Mesenchymal stem cell (in vitro differentiated cells and primary cell): ENCODE measurements at regions not wholly inside any gene's neighbourhood (a gene's known extent, or its start where the extent isn't known, plus 50 kb on each side); places are given as distances from the start of the nearest gene placed in this dataset.
A peak's percentile ranks its signal among the peaks of the same experiment; 100 is the strongest.

Experiments used
- DNase-seq: peaks from one replicate; pipeline ENCODE4 v3.0.0-alpha.2; 2013
- H2AFZ ChIP-seq: one replicate; pipeline ENCODE4 v1.6.1; 2013; ENCODE audit warnings: low read depth, mild to moderate bottlenecking, control low read depth, inconsistent platforms, low read length, moderate library complexity
- H2AK5ac ChIP-seq: 2 replicates; pipeline ENCODE4 v1.6.1; 2013; ENCODE audit warnings: low read length, moderate library complexity, mild to moderate bottlenecking, inconsistent platforms; ENCODE audit not compliant: severe bottlenecking
- H2BK120ac ChIP-seq: one replicate; pipeline ENCODE4 v1.6.1; 2013; ENCODE audit warnings: low read depth, mild to moderate bottlenecking, inconsistent platforms, low read length, moderate library complexity
- H2BK12ac ChIP-seq, 2 experiments: one replicate each; pipeline ENCODE4 v1.6.1; 2013; ENCODE audit warnings: inconsistent platforms in 2 of 2, low read length in 2 of 2, mild to moderate bottlenecking in 2 of 2, moderate library complexity in 2 of 2, control low read depth in 1 of 2
- H2BK15ac ChIP-seq: one replicate; pipeline ENCODE4 v1.6.1; 2013; ENCODE audit warnings: mild to moderate bottlenecking, low read depth, inconsistent platforms; ENCODE audit not compliant: poor library complexity, severe bottlenecking
- H2BK5ac ChIP-seq: 2 replicates; pipeline ENCODE4 v1.6.1; 2013; ENCODE audit warnings: low read depth, mild to moderate bottlenecking, low read length, control low read depth, inconsistent platforms; ENCODE audit not compliant: poor library complexity, severe bottlenecking
- H3K14ac ChIP-seq, 2 experiments: one replicate each; pipeline ENCODE4 v1.6.1; 2013; ENCODE audit warnings: inconsistent platforms in 2 of 2, low read length in 2 of 2, control low read depth in 1 of 2, mild to moderate bottlenecking in 1 of 2, moderate library complexity in 1 of 2
- H3K18ac ChIP-seq, 2 experiments: one replicate each; pipeline ENCODE4 v1.6.1; 2013; ENCODE audit warnings: inconsistent platforms in 2 of 2, low read length in 2 of 2, control low read depth in 1 of 2, low read depth in 1 of 2, mild to moderate bottlenecking in 1 of 2
- H3K23ac ChIP-seq, 2 experiments: one replicate each; pipeline ENCODE4 v1.6.1; 2013; ENCODE audit warnings: inconsistent platforms in 2 of 2, low read length in 2 of 2, mild to moderate bottlenecking in 2 of 2, moderate library complexity in 2 of 2, control low read depth in 1 of 2
- H3K27ac ChIP-seq: 2 replicates; pipeline ENCODE4 v1.5.1; 2013; ENCODE audit warnings: mild to moderate bottlenecking, moderate library complexity, low read length, control low read depth, inconsistent platforms; ENCODE audit not compliant: poor library complexity, severe bottlenecking
- H3K27me3 ChIP-seq, 2 experiments: 2 replicates each; pipeline versions ENCODE4 v1.6.1 to v1.7.0; 2013; ENCODE audit warnings: low read length in 2 of 2, mild to moderate bottlenecking in 2 of 2, moderate library complexity in 2 of 2, control low read depth in 1 of 2, inconsistent platforms in 1 of 2; ENCODE audit not compliant: control insufficient read depth in 1 of 2, insufficient read depth in 1 of 2
- H3K36me3 ChIP-seq, 2 experiments: 2 replicates each; pipeline versions ENCODE4 v1.6.1 to v1.7.0; 2013; ENCODE audit warnings: low read length in 2 of 2, control low read depth in 1 of 2, inconsistent platforms in 1 of 2, low read depth in 1 of 2, mild to moderate bottlenecking in 1 of 2; ENCODE audit not compliant: insufficient read depth in 2 of 2, control insufficient read depth in 1 of 2
- H3K4ac ChIP-seq, 2 experiments: one replicate each; pipeline ENCODE4 v1.6.1; 2013; ENCODE audit warnings: inconsistent platforms in 2 of 2, low read length in 2 of 2, mild to moderate bottlenecking in 2 of 2, moderate library complexity in 2 of 2, control low read depth in 1 of 2, low read depth in 1 of 2
- H3K4me1 ChIP-seq: 2 replicates; pipeline ENCODE4 v1.6.1; 2013; ENCODE audit warnings: low read depth, low read length, control low read depth; ENCODE audit not compliant: control insufficient read depth, insufficient read depth
- H3K4me2 ChIP-seq: 2 replicates; pipeline ENCODE4 v1.6.1; 2013; ENCODE audit warnings: low read length, mild to moderate bottlenecking, inconsistent platforms; ENCODE audit not compliant: poor library complexity, severe bottlenecking
- H3K4me3 ChIP-seq, 2 experiments: 2 replicates each; pipeline versions ENCODE4 v1.5.1 to v1.7.0; 2013; ENCODE audit warnings: low read length in 2 of 2, mild to moderate bottlenecking in 2 of 2, control low read depth in 1 of 2, low read depth in 1 of 2; ENCODE audit not compliant: insufficient read depth in 1 of 2
- H3K79me1 ChIP-seq: replicated peaks from 2 replicates; pipeline ENCODE4 v1.6.1; 2013; ENCODE audit warnings: mild to moderate bottlenecking, control low read depth, low read length, inconsistent platforms; ENCODE audit not compliant: poor library complexity, severe bottlenecking
- H3K9ac ChIP-seq: 2 replicates; pipeline ENCODE4 v1.7.0; 2013; ENCODE audit warnings: mild to moderate bottlenecking, low read length, moderate library complexity
- H3K9me3 ChIP-seq: 2 replicates; pipeline ENCODE4 v1.7.0; 2013; ENCODE audit warnings: mild to moderate bottlenecking, low read length; ENCODE audit not compliant: control insufficient read depth
- H4K8ac ChIP-seq: one replicate; pipeline ENCODE4 v1.6.1; 2013; ENCODE audit warnings: inconsistent platforms, mild to moderate bottlenecking, low read length, moderate library complexity
- H4K91ac ChIP-seq: one replicate; pipeline ENCODE4 v1.6.1; 2013; ENCODE audit warnings: mild to moderate bottlenecking, low read length, inconsistent platforms
- WGBS: methylation state at CpG from one replicate; pipeline ENCODE4 v1.1.7; 2013; ENCODE audit warnings: mixed read lengths; 5-methylcytosine and 5-hydroxymethylcytosine counted together

DNA sequence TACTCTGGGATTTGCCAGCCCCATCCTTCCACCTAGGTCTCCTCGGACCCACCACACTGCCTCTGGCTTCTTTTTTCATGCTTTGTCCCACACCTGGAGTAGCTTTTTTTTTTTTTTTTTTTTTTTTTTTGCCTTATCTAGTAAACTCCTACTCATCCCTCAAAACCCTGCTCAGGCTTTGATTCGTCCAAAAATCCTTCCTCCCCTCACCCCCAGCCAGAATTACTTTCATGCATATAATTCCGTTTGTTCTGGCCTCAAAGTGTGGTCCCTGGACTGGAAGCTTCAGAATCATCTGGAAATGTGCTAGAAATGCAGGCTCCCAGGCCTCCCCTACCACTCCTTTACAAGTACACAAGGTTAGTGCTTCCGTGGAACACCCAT, 320.1 kb downstream of the PTTG2 start:
- Histone ChIP-seq H3K9ac (no peak overlapping the region), H2AK5ac (no peak overlapping the region), H3K9me3 (no peaks in the 10 kb centered on the region), H3K79me1 (no peaks in the 10 kb centered on the region), H2AFZ (peak overlapping the region; percentile 10), H2BK12ac (no peak overlapping the region), H2BK120ac (no peak overlapping the region), H3K36me3 (no peaks in the 10 kb centered on the region), H3K4ac (no peak overlapping the region), H3K4me3 (no peak overlapping the region), H4K8ac (no peak overlapping the region), H3K23ac (no peak overlapping the region), H3K14ac (no peak overlapping the region), H2BK15ac (no peak overlapping the region), H3K4me1 (peaks cover 1% of the 10 kb centered on the region), H4K91ac (no peak overlapping the region), H2BK5ac (no peak overlapping the region), H3K4me2 (no peak overlapping the region), H3K18ac (no peak overlapping the region), H3K27ac (no peak overlapping the region), H3K27me3 (peaks cover 0 to 7% of the 10 kb centered on the region in 2 experiments)
- 90% methylated on average over 4 of the region's 4 CpGs for WGBS
- no peak for DNase-seq

DNA sequence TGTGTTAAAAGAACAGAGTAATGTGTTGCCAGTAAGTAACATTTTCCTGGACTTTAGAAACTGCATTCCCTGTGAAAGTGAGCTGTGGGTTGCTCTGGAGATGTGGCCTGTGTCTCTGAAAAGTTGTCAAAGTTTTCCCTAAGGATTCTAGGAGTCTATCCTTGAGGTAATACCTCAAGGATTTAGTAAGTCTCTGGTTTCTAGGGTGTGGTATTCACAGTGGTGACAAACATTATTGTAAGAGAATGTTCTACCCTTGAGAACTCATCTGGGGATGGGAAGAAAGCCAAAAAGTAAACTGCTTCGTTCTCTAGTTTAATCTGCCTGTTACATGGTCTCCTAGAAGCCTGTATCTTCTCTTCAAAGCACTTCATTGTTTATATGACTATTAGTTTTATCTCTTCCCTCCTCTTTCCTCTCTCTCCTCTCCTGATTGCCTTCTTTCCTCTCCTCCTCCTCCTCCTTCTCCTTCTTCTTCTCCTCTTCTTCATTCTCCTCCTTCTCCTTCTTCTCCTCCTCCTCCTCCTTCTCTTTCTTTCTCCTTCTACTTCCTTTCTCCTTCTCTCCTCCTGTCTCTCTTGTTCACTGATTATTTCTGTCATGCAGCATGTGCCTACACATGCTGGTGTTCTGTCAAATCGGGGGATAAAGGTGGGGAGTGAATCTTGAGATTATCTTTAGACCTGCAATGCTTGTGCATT, 321.3 kb downstream of the PTTG2 start:
- DNase-seq, result peak; percentile 24
- Histone ChIP-seq H3K79me1 (no peaks in the 10 kb centered on the region), H4K8ac (peak overlapping the region; percentile 46), H2AFZ (no peak overlapping the region), H3K9ac (no peak overlapping the region), H3K4me1 (no peaks in the 10 kb centered on the region), H2BK15ac (no peak overlapping the region), H3K4ac (no peak overlapping the region), H3K18ac (no peak overlapping the region), H3K9me3 (no peaks in the 10 kb centered on the region), H3K14ac (no peak overlapping the region), H4K91ac (no peak overlapping the region), H2BK5ac (no peak overlapping the region), H3K4me3 (no peak overlapping the region), H2AK5ac (no peak overlapping the region), H3K4me2 (no peak overlapping the region), H3K27ac (no peak overlapping the region), H3K27me3 (peaks cover 0 to 7% of the 10 kb centered on the region in 2 experiments), H3K23ac (no peak overlapping the region), H2BK120ac (no peak overlapping the region), H3K36me3 (no peaks in the 10 kb centered on the region), H2BK12ac (no peak overlapping the region)
- 66% methylated on average over 2 of the region's 2 CpGs for WGBS

DNA sequence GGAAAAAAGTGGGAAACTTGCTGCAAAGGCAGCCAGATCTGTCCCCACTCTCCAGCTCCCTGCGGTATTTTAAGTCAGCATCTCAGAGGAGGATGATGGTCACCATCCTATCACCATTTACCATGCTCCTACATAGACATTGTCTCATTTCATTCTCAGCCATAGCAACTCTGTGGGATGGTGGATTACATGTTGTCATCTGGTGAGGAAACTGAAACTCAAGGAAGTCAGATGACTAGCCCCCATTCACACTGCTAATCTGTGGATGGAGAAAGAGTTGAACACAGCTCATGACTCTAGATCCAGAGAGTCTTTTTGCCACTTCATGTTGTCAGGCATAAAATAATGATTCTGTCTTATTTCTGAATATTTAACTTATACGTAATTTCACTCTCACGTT, 323.5 kb downstream of the PTTG2 start:
- Histone ChIP-seq H3K23ac (no peak overlapping the region), H3K79me1 (no peaks in the 10 kb centered on the region), H3K4me2 (no peak overlapping the region), H4K91ac (no peak overlapping the region), H3K36me3 (no peaks in the 10 kb centered on the region), H3K27me3 (peaks cover 0 to 7% of the 10 kb centered on the region in 2 experiments), H2BK12ac (no peak overlapping the region), H2BK120ac (no peak overlapping the region), H3K18ac (no peak overlapping the region), H2BK5ac (no peak overlapping the region), H3K27ac (no peak overlapping the region), H2BK15ac (no peak overlapping the region), H4K8ac (no peak overlapping the region), H3K9me3 (no peaks in the 10 kb centered on the region), H2AK5ac (no peak overlapping the region), H3K9ac (no peak overlapping the region), H3K4me1 (no peaks in the 10 kb centered on the region), H2AFZ (no peak overlapping the region), H3K4ac (no peak overlapping the region), H3K4me3 (no peak overlapping the region), H3K14ac (no peak overlapping the region)
- no peak for DNase-seq
- 100% methylated on average over 1 of the region's 3 CpGs for WGBS

DNA sequence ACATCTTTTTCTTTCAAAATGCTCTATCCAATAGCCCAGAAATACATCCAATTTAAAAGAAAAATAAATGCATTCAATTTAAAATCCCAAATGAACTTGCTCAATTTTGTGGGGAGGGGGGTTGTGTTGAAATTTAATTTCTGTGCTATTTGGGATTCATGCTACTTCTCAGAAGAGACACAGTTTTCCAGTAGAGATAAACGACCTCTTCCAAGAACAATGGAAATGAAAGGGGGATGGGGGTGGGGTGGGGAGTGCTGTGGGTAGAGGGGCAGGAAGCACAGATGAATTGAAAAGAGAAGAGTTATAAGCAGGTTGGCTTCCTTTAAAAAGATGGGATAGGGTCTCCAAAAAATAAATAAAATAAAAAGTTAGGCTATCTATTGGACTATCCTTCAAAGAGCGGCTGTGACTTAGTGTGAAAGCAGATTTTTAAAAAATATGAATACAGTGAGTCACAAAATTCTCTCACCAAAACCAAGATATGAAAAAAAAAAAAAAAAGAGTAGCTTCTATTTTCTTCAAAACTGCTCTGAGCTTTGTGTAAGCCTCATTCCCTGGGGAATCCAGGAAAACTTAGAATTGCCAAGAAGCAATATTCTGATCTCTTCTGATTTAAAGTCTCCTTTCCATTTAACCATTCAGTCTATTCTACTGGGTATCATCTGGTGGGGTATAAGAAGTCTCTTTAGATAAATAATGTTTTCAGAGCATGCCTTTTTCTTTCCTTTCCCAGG, 324.3 kb downstream of the PTTG2 start:
- DNase-seq, result no peak
- H2BK5ac ChIP-seq, result no peak overlapping the region
- no peak overlapping the region for H3K14ac ChIP-seq
- H3K27ac ChIP-seq, result no peak overlapping the region
- H3K23ac ChIP-seq, result no peak overlapping the region
- H3K4ac ChIP-seq, result no peak overlapping the region
- peaks cover 0 to 7% of the 10 kb centered on the region in 2 experiments for H3K27me3 ChIP-seq
- WGBS, result 76% methylated on average over 1 of the region's 2 CpGs
- H2AK5ac ChIP-seq, result no peak overlapping the region
- no peak overlapping the region for H3K4me3 ChIP-seq
- H2BK12ac ChIP-seq, result no peak overlapping the region
- no peak overlapping the region for H3K18ac ChIP-seq
- no peaks in the 10 kb centered on the region for H3K79me1 ChIP-seq
- H2AFZ ChIP-seq, result no peak overlapping the region
- no peak overlapping the region for H4K91ac ChIP-seq
- no peaks in the 10 kb centered on the region for H3K4me1 ChIP-seq
- no peak overlapping the region for H3K4me2 ChIP-seq
- H2BK15ac ChIP-seq, result no peak overlapping the region
- H3K36me3 ChIP-seq, result no peaks in the 10 kb centered on the region
- H2BK120ac ChIP-seq, result no peak overlapping the region
- no peak overlapping the region for H3K9ac ChIP-seq
- no peak overlapping the region for H4K8ac ChIP-seq
- H3K9me3 ChIP-seq, result no peaks in the 10 kb centered on the region
